K562 (cell line): ENCODE measurements at regions not wholly inside any gene's neighbourhood (a gene's known extent, or its start where the extent isn't known, plus 50 kb on each side); places are given as distances from the start of the nearest gene placed in this dataset.
A peak's percentile ranks its signal among the peaks of the same experiment; 100 is the strongest.

ENCODE experiments used
- ATAC-seq: fragments of 200-7000 bp; cut with Tn5 transposase; 3 replicates; pipeline ENCODE4 v1.9.1; 2020; ENCODE audit warnings: moderate library complexity
- BruUV-seq: library from RNA; stranded (reverse); fragments of 400-500 nt; replicated peaks from 2 replicates; lab custom pipeline; 2021; lab: Mats Ljungman, UMichigan
- CTCF ChIA-PET: fragments of 300-600 bp; formaldehyde crosslinking; extraction: SDS; loops from one replicate; lab custom pipeline; 2021; ENCODE audit warnings: low intra/inter-chr PET ratio; lab: Yijun Ruan, JAX
- POLR2A ChIA-PET: fragments of 300-600, 350-650 bp; sonication (Branson Sonifier 250); formaldehyde crosslinking; extraction: SDS; loops from one replicate; lab custom pipeline; 2021; ENCODE audit warnings: antibody characterized with exemption, inconsistent platforms; lab: Yijun Ruan, JAX
- DNase-seq, 4 experiments: peaks; one replicate each; pipeline versions ENCODE4 v3.0.0 to v3.0.0-alpha.2; 2011 to 2018; ENCODE audit warnings: low spot score in 3 of 4, mixed read lengths in 3 of 4; ENCODE audit errors: extremely low read depth in 1 of 4
- FAIRE-seq: peaks from 2 replicates; lab custom pipeline; 2011; peaks lifted over from hg19 to GRCh38; lab: Jason Lieb, UNC
- H2AFZ ChIP-seq: 2 replicates; pipeline ENCODE4 v1.6.0; 2011; ENCODE audit warnings: low read depth, low read length, control low read depth, inconsistent platforms
- H3K27ac ChIP-seq: fragments of 200-600 bp; 3 replicates; pipeline ENCODE4 v1.8.0; 2011; ENCODE audit warnings: low read depth, mild to moderate bottlenecking, control low read depth, inconsistent platforms, low read length, moderate library complexity, mixed read lengths; ENCODE audit errors: extremely low read depth
- H3K27me3 ChIP-seq, 2 experiments: fragments of 300-600 bp in 1 of 2; 2 replicates in 1 of 2; 3 replicates in 1 of 2; pipeline versions ENCODE4 v1.6.0 to v1.8.0; 2011; ENCODE audit warnings: inconsistent platforms in 2 of 2, low read length in 2 of 2, mild to moderate bottlenecking in 1 of 2, mixed read lengths in 1 of 2, moderate library complexity in 1 of 2; ENCODE audit not compliant: control insufficient read depth in 2 of 2, insufficient read depth in 2 of 2
- H3K36me3 ChIP-seq: fragments of 300-600 bp; 3 replicates; pipeline ENCODE4 v1.8.0; 2011; ENCODE audit warnings: mild to moderate bottlenecking, low read length, inconsistent platforms; ENCODE audit not compliant: control insufficient read depth, insufficient read depth
- H3K4me1 ChIP-seq, 2 experiments: fragments of 200-600 bp in 1 of 2; replicated peaks in 1 of 2; 2 replicates in 1 of 2; 3 replicates in 1 of 2; pipeline versions ENCODE4 v1.5.1 to v1.8.0; 2011; ENCODE audit warnings: inconsistent platforms in 2 of 2, low read length in 2 of 2, mild to moderate bottlenecking in 1 of 2, mixed read lengths in 1 of 2, moderate library complexity in 1 of 2; ENCODE audit not compliant: control insufficient read depth in 2 of 2, insufficient read depth in 2 of 2
- H3K4me2 ChIP-seq: 2 replicates; pipeline ENCODE4 v1.6.1; 2011; ENCODE audit warnings: low read length, control low read depth, inconsistent platforms, mixed read lengths; ENCODE audit not compliant: insufficient read depth
- H3K4me3 ChIP-seq: fragments of 200-600 bp; sonication (generic), shearing (Covaris generic); 2 replicates; pipeline ENCODE4 v1.5.1; 2016; ENCODE audit warnings: control low read depth, inconsistent platforms
- H3K79me2 ChIP-seq: fragments of 200-600 bp; 3 replicates; pipeline ENCODE4 v1.8.0; 2011; ENCODE audit warnings: low read length, inconsistent platforms; ENCODE audit not compliant: control insufficient read depth, insufficient read depth
- H3K9ac ChIP-seq, 2 experiments: 2 replicates each; pipeline versions ENCODE4 v1.6.0 to v1.6.1; 2011; ENCODE audit warnings: low read depth in 2 of 2, low read length in 2 of 2, control low read depth in 1 of 2, inconsistent platforms in 1 of 2, mild to moderate bottlenecking in 1 of 2, mixed read lengths in 1 of 2; ENCODE audit not compliant: insufficient read depth in 1 of 2
- H3K9me1 ChIP-seq: one replicate; pipeline ENCODE4 v1.6.0; 2011; ENCODE audit warnings: inconsistent platforms, mild to moderate bottlenecking, low read length, moderate library complexity; ENCODE audit not compliant: control insufficient read depth, insufficient read depth
- H3K9me3 ChIP-seq: replicated peaks from 2 replicates; pipeline ENCODE4 v1.5.1; 2011; ENCODE audit warnings: low read depth, low read length, inconsistent platforms; ENCODE audit not compliant: control insufficient read depth, insufficient read depth
- H4K20me1 ChIP-seq: replicated peaks from 2 replicates; pipeline ENCODE4 v1.6.1; 2011; ENCODE audit warnings: low read length, inconsistent platforms, mixed read lengths; ENCODE audit not compliant: control insufficient read depth, insufficient read depth
- CHD4 ChIP-seq: fragments of 200-600 bp; sonication (generic); IDR thresholded peaks from 3 replicates; pipeline ENCODE4 v1.6.1; 2012; ENCODE audit warnings: low read depth, mild to moderate bottlenecking, mixed read lengths, low read length, inconsistent platforms; ENCODE audit not compliant: insufficient read depth, insufficient replicate concordance, poor library complexity, severe bottlenecking
- GATAD2A ChIP-seq: fragments of 450-650 bp; IDR thresholded peaks from 2 replicates; pipeline ENCODE4 v1.6.1; 2017
- JUND ChIP-seq, 2 experiments: IDR thresholded peaks; 2 replicates in 1 of 2; 3 replicates in 1 of 2; pipeline ENCODE4 v1.6.1; 2011; ENCODE audit warnings: borderline replicate concordance in 2 of 2, low read depth in 2 of 2, low read length in 2 of 2, improper control_type of control experiment in 1 of 2, missing biosample characterization in 1 of 2, missing genetic modification characterization in 1 of 2, missing genetic modification reagents in 1 of 2
- RCOR1 ChIP-seq, 2 experiments: IDR thresholded peaks; 2 replicates each; pipeline ENCODE4 v1.6.1; 2012; ENCODE audit warnings: low read depth in 2 of 2, low read length in 2 of 2, borderline replicate concordance in 1 of 2, improper control_type of control experiment in 1 of 2
- SMARCA4 ChIP-seq: fragments of 450-650 bp; IDR thresholded peaks from 2 replicates; pipeline ENCODE4 v1.6.1; 2016
- WGBS: fragments of 100-300 bp; shearing (Covaris generic); methylation state at CpG from one replicate; pipeline ENCODE4 v1.1.6; 2016; ENCODE audit warnings: low coverage, mixed read lengths; ENCODE audit not compliant: insufficient coverage; ENCODE audit errors: missing lambda C conversion rate; 5-methylcytosine and 5-hydroxymethylcytosine counted together
- in situ Hi-C: fragments of 300-500 bp; cut with MboI; formaldehyde crosslinking; loops from 4 replicates; pipeline ENCODE4 v1.15.0; 2018; ENCODE audit warnings: inconsistent platforms, mixed read lengths
- intact Hi-C: fragments of 100-400 bp; cut with micrococcal nuclease; formaldehyde crosslinking; loops from 2 replicates; pipeline ENCODE4 v1.14.2; 2022
- TF ChIP-seq, protein P1 (sequence below): fragments of 450-650 bp; IDR thresholded peaks from 2 replicates; pipeline ENCODE4 v1.6.1; 2017; ENCODE audit warnings: antibody characterized with exemption, mild to moderate bottlenecking
- TF ChIP-seq, protein P2 (sequence below): IDR thresholded peaks from 2 replicates; pipeline ENCODE4 v1.6.1; 2014; ENCODE audit warnings: antibody characterized with exemption

DNA sequence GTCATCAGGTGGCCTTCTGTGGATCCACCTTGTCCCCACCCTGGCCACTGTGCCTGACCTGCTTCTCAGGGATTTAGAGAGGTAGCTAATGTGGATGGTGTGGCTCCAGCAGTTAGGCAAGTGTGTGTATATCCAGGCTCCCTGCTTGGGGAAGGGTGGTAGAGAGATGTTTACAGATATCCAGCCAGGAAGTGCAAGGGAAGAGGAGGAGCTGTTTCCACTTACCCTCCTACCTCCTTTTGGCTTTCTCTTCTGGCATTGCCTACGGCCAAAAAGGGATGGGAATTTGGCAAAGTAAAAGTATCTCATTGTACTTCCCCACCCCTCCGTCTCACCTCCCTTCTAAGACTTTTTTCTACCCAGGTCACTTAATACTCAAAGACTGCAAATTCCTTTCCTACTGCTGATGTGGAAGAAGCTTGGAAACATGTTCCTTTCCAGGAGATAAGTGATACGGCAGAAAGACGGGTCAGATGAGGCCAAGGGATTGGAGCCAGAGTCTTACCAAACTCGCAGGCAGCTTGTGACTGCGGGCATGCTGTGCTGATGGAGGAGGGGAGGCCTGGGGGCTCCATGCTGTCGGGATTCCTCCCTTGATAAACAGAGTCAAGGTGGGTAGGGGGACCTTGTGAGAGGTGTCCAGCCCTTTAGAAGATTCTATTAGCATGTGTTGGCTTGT lies 253.4 kb downstream of the PRL start:
- POLR2A ChIA-PET, result interaction anchor here (0.6 to 1.5 kb wide), 6 partner anchors 15 to 44 kb away, joined by 3 to 4 read pairs (median 3); no protein-coding TSS in a partner anchor
- Histone ChIP-seq H3K9ac (peak overlapping the region in 1 of 2 experiments; percentile 78; a peak in 1 of 4 replicates), H3K4me1 (peaks cover 3 to 15% of the 10 kb centered on the region in 2 experiments; a peak in 3 of 5 replicates), H3K4me3 (peak overlapping the region; percentile 1; the same call in 1 of the 2 replicates), H3K4me2 (peak overlapping the region; percentile 57), H3K9me3 (no peaks in the 10 kb centered on the region; the same call in 1 of the 2 replicates), H4K20me1 (no peaks in the 10 kb centered on the region), H2AFZ (peak overlapping the region; percentile 92), H3K36me3 (no peaks in the 10 kb centered on the region), H3K27ac (peak overlapping the region; percentile 27; the same call in 1 of the 3 replicates), H3K9me1 (no peaks in the 10 kb centered on the region), H3K27me3 (no peaks in the 10 kb centered on the region), H3K79me2 (no peaks in the 10 kb centered on the region)
- no peak for DNase-seq
- no peak for TF ChIP-seq CHD4
- 0 out of 4 replicates have a peak, but pooled peaks of 1 of the 2 experiments have one; percentile 5 for TF ChIP-seq RCOR1 (IDR thresholded peaks at IDR 0.05; ENCODE audit: borderline replicate concordance in 1 of 2, low read depth in 2 of 2, low read length in 2 of 2)
- peak; percentile 31; the same call in 1 of the 2 replicates for TF ChIP-seq GATAD2A
- TF ChIP-seq, protein P1, sequence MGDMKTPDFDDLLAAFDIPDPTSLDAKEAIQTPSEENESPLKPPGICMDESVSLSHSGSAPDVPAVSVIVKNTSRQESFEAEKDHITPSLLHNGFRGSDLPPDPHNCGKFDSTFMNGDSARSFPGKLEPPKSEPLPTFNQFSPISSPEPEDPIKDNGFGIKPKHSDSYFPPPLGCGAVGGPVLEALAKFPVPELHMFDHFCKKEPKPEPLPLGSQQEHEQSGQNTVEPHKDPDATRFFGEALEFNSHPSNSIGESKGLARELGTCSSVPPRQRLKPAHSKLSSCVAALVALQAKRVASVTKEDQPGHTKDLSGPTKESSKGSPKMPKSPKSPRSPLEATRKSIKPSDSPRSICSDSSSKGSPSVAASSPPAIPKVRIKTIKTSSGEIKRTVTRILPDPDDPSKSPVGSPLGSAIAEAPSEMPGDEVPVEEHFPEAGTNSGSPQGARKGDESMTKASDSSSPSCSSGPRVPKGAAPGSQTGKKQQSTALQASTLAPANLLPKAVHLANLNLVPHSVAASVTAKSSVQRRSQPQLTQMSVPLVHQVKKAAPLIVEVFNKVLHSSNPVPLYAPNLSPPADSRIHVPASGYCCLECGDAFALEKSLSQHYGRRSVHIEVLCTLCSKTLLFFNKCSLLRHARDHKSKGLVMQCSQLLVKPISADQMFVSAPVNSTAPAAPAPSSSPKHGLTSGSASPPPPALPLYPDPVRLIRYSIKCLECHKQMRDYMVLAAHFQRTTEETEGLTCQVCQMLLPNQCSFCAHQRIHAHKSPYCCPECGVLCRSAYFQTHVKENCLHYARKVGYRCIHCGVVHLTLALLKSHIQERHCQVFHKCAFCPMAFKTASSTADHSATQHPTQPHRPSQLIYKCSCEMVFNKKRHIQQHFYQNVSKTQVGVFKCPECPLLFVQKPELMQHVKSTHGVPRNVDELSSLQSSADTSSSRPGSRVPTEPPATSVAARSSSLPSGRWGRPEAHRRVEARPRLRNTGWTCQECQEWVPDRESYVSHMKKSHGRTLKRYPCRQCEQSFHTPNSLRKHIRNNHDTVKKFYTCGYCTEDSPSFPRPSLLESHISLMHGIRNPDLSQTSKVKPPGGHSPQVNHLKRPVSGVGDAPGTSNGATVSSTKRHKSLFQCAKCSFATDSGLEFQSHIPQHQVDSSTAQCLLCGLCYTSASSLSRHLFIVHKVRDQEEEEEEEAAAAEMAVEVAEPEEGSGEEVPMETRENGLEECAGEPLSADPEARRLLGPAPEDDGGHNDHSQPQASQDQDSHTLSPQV, result 0 out of 2 replicates have a peak, but pooled peaks have one; percentile 29
- TF ChIP-seq, protein P2, sequence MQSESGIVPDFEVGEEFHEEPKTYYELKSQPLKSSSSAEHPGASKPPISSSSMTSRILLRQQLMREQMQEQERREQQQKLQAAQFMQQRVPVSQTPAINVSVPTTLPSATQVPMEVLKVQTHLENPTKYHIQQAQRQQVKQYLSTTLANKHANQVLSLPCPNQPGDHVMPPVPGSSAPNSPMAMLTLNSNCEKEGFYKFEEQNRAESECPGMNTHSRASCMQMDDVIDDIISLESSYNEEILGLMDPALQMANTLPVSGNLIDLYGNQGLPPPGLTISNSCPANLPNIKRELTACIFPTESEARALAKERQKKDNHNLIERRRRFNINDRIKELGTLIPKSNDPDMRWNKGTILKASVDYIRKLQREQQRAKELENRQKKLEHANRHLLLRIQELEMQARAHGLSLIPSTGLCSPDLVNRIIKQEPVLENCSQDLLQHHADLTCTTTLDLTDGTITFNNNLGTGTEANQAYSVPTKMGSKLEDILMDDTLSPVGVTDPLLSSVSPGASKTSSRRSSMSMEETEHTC, result no peak
- TF ChIP-seq SMARCA4, result 0 out of 2 replicates have a peak, but pooled peaks have one; percentile 24
- no peak for TF ChIP-seq JUND (IDR thresholded peaks at IDR 0.05; ENCODE audit: borderline replicate concordance, low read depth, low read length)
- 0 out of 3 replicates have a peak, but pooled peaks have one; percentile 27 for TF ChIP-seq JUND (tag; IDR thresholded peaks at IDR 0.05; ENCODE audit: borderline replicate concordance, low read depth, low read length)
- in situ Hi-C loops, result no loop called here
- no peak for FAIRE-seq
- 24% methylated on average over 7 of the region's 7 CpGs for WGBS
- BruUV-seq, result no TSS peak
- ATAC-seq, result peak; percentile 62
- intact Hi-C loops, result no loop called here
- CTCF ChIA-PET, result no interaction called here
